SIG-M5 treated with dmso at 0.1 percent for 504 hours (cell line): ENCODE measurements at regions not wholly inside any gene's neighbourhood (a gene's known extent, or its start where the extent isn't known, plus 50 kb on each side); places are given as distances from the start of the nearest gene placed in this dataset.
"Not testable (repeated sequence)": the region's sequence is repeated elsewhere in the genome, so short reads cannot be mapped to it uniquely, and the experiment has no call there.

Source experiments
- DNase-seq: peaks from one replicate; lab custom pipeline; 2025; ENCODE audit not compliant: unreplicated experiment; lab: John Stamatoyannopoulos, UW

DNA sequence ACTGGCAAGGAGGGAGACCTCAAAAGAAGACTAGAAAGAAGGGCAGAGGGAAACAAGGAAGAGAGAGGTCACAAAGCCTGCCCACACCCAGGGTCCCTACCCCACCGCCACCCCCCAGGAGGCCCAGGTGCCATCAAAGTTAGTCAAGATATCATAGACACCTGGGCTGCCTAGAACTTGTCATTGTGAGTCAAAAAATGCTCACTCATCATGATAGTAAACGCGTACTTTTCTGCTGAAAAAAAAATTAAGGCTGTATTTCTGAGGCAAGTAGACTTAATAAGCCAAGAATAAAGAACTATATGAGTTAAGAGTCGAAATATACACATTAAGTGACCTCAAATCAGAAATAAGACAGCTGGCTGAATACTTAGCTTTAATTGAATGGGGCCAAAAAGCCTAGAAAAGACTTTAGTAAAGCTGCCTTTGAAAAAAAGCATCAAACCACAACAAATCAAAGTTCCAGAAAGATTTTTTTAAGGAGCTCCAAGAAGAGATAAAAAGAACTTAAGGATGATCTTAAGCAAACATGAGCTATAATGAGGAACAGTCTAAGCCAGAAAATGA is 415.5 kb upstream of the PPP2R3A start:
- no peak for DNase-seq

DNA sequence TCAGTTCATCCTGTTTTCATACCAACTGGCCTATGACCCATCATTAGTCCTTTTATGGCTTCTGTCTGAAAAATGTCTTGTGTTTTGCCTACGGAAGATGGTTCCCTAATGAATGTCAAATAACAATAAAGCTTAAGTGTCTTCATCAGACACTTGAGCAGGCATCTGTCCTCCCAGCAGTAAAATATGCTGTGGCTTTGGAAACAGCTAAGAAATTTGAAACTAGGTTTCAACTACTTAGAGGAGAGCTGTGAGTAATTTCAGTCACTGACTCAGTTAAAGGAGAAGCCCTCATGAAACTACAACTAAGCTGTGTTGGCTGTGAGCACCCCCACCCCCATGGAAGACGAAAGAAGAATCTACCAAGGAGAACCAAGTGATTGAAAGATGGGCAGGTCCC is 409.4 kb upstream of the PPP2R3A start:
- no peak for DNase-seq

- DNase-seq: no peak
Observed at GRCh38 chr3:135558150-135558783, 407.3 kb upstream of the PPP2R3A start.

DNA sequence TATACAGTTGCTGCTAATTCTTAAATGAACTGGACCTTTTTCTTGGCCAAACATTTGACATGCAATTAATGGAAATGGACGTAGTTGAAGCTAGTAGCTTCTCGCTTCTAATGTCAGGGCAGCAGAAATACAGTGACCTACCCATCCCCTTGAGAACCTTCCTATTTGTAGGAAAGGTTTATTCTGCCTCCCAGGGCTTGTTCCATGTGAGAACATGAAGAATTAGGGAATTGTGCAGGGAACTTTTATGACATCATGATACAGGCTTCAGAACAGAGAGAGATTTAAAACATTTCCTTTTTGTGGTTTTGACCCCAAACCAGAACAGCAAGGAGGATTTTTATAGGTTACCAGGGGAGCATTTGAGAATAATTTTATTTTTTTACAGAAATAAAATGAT is 406.6 kb upstream of the PPP2R3A start:
- no peak for DNase-seq

DNA sequence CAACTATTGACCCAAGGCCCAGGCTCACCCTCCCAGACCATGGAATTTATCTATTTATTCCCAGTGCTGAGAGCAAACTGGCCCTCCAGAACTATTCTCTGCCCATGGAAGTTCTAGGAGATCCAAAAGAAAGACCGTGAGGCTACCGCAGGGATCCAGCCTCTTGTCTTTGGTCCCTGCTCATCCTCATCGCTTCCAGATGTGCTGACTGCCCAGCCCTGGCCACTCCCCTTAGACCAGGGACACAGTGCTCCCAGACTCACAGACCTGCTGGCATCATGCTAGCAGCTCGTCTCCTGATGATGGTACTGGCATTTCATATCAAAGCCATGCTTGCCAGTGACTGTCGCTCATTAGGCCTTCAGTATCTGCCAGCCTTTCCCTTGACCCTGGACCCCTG is 405.7 kb upstream of the PPP2R3A start:
- no peak for DNase-seq

- DNase-seq: no peak
Observed at GRCh38 chr3:135560847-135561246, 404.7 kb upstream of the PPP2R3A start.

DNA sequence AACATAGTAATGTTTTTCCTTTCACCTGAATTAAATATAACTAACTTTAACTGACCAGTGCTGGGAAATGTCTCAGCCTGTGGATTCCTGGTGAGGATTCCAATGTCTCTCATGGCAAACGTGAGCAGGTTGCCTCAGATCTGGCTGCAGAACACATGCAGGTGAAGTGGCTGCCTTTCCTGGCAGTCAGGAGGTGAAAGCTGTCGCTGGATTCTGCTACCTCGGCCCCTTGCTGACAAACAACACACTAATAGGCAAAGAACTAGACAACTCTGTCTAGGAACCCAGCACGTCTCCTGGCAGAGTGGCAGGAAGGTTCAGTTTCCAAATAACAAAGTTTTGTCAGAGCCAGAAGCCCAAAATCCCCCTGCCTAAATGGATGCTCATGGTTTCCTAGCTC is 400.8 kb upstream of the PPP2R3A start:
- DNase-seq: no peak

DNA sequence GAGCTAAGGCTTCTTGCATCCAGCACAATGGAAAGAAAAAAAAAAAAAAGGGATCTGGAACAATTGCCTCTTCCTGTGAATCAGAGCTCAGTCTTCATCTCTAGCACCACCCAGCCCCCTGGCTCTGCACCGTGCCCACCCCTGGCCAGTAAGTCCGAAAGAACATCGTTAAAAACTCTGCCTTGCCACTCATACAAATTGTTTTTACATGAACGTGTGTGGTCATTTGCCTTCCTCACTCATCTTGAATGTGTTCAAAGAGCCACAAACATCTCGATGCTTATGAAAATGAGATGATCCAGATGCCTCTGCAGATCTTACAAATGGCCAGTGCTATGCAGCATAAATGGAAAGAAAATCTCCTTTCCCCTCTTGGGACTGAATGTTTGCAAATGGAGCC is 400.0 kb upstream of the PPP2R3A start:
- DNase-seq: no peak

GRCh38 chr3:135567223-135567622 is 398.3 kb upstream of the PPP2R3A start:
- DNase-seq: no peak

- no peak for DNase-seq
Observed at GRCh38 chr3:135576751-135577150, 388.8 kb upstream of the PPP2R3A start.

DNA sequence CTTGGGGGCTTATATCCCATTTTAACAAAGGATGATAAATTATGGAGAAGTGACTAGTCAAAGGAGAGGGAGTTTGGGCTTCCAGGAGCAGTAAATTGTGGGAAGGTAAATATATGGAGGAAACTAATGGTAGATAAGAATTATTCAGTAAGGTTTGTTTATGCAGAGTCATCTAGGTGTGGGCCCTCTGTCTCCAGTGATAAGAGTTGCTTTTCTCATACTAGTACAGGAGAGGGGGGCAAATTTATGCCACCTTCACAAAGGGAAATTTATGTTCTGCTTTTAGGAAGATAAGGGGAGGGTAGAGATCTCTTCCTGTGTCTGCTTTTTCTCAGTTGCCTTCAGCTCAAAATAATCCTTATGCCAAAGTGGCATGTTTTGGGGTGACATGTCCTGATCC is 383.7 kb upstream of the PPP2R3A start:
- DNase-seq: no peak

- DNase-seq: no peak
Observed at GRCh38 chr3:135582800-135583199, 382.7 kb upstream of the PPP2R3A start.

DNA sequence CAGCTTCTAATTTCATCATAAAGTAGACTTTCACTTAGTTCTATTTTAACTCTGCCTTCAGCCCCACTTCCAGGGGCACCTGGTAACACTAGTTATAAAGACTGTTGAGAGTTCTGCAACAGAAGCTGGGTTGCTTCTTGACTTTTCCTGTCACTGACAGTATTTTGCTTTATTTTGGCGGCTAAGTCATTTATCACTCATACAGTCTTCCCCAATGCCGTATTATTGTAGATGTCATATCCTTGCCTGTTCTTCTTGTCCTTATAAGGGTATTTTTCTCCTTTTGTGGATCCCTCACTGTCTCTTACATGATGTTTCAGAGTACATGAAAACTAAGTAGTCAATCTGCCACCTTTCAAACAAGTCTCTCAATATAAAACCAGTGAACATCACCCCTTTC is 369.0 kb upstream of the PPP2R3A start:
- DNase-seq: no peak

DNA sequence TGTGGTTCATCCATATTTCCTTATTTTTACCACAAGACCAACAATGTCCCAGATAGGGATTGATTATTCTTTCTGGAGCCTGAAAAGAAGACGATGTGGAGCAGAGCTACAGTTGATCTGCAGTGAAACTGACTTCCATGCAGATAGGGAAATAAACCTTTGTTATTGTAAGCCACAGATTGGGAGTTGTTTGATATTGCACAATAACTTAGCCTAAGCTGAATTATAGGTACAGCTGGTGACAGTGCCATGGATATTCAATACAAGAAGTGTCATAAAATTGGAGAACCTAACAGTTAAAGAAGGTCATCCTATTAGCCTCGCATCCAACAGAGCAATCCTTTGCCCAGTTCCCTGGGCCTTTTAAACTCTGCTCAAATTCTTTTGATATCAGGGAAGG is 367.7 kb upstream of the PPP2R3A start:
- no peak for DNase-seq

- no peak for DNase-seq
Observed at GRCh38 chr3:135598597-135598996, 366.9 kb upstream of the PPP2R3A start.

DNA sequence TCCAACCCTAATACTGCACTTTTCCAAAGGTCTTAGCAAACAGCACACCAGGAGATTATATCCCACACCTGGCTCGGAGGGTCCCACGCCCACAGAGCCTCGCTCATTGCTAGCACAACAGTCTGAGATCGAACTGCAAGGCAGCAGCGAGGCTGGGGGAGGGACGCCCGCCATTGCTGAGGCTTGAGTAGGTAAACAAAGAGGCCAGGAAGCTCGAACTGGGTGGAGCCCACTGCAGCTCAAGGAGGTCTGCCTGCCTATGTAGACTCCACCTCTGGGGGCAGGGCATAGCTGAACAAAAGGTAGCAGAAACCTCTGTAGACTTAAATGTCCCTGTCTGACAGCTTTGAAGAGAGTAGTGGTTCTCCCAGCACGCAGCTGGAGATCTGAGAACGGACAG is 361.0 kb upstream of the PPP2R3A start:
- DNase-seq: not testable (repeated sequence)

DNA sequence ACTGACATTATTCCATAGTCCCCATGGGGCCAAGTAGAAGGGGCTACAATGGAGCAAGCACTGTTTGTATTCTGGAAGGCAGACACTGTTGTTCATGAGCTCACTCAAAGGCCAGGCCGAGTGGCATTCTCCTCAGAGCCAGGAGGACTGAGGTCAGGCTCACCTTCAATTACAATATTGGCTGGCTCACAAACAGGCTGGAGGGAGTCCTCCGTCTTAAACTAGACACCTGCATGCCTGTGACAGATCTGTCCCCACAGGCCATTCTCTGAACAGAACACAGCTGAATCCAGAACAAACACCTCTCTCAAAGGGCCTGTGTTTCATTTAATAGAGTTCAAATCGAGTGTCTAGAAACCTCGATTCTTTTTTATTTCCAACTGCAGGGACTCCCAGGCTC is 347.4 kb upstream of the PPP2R3A start:
- DNase-seq: no peak

DNA sequence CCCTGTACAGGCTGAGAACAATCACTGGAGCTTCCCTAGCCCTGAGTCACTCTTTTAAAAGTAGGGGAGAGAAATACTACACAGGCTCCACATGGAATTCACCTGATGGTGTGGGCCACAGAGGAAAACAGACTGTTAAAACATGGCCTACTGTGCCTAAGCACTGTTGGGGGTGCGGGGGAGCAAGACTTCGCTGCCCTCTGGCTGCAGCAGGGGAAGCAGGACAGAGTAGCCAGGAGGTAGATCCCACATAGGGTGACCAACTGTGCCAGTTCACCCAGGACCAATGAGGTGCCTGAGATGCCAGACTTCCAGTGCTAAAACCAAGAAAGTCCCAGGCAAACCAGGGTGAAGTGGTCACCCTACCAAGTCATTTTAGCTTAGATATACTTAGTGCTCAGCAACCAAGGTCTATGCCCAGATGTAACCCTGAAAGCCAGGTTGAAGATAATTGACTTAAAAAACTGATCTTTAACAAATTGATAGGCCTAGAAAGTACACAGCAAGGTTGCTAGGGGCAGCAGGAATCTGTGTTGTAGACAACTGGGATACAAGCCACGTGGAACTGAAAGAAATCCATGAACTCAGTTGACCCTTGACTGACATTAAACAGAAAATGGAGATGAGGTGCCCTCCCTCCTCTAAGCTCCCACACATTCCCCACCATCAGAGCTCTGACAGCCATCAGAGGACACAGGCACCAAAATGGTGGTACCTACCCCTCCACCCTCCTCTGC is 344.2 kb upstream of the PPP2R3A start:
- DNase-seq: no peak

GRCh38 chr3:135622215-135622614 is 343.3 kb upstream of the PPP2R3A start:
- no peak for DNase-seq

DNA sequence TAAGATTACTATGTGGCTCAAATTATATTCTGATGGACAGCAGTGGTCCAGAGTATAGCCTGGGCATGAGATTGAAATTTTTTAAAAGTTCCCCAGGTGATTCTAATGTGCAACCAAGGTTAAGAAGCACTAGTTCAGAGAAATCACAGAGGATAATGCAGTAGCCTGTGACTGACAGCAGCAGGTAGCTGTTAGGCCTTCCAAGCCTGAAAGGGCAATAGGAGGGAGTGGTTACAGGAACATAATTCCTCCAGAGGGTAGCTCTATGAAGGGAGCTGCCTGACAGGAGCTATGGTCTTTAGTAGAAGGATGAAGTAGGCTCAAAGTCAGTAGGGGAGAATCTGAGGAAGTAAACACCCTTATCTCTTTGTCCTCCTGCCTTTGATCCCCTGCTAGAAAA is 342.9 kb upstream of the PPP2R3A start:
- no peak for DNase-seq

- DNase-seq: no peak
Observed at GRCh38 chr3:135623558-135623957, 342.0 kb upstream of the PPP2R3A start.

GRCh38 chr3:135627057-135627456 is 338.5 kb upstream of the PPP2R3A start:
- no peak for DNase-seq
